NCI-H524 treated with DMSO at 0.1 percent for 48 hours (cell line): ENCODE measurements at regions not wholly inside any gene's neighbourhood (a gene's known extent, or its start where the extent isn't known, plus 50 kb on each side); places are given as distances from the start of the nearest gene placed in this dataset.
"Not testable (repeated sequence)": the region's sequence is repeated elsewhere in the genome, so short reads cannot be mapped to it uniquely, and the experiment has no call there.

Experiments
- DNase-seq: peaks from one replicate; lab custom pipeline; 2025; lab: John Stamatoyannopoulos, UW

GRCh38 chr6:134604014-134604676, 286.2 kb upstream of the SGK1 start:
- DNase-seq = no peak

- no peak for DNase-seq
These were observed 285.6 kb upstream of the SGK1 start for GRCh38 chr6:134603561-134603960.

GRCh38 chr6:134602123-134602522, 284.2 kb upstream of the SGK1 start:
- DNase-seq = no peak

- DNase-seq = no peak
These were observed 282.8 kb upstream of the SGK1 start for GRCh38 chr6:134600671-134601070.

GRCh38 chr6:134599079-134599478, 281.2 kb upstream of the SGK1 start:
- no peak for DNase-seq

GRCh38 chr6:134596191-134596590, 278.3 kb upstream of the SGK1 start:
- no peak for DNase-seq

GRCh38 chr6:134594881-134595280, 277.0 kb upstream of the SGK1 start:
- no peak for DNase-seq

- DNase-seq = no peak
These were observed 276.0 kb upstream of the SGK1 start for GRCh38 chr6:134593887-134594286.

- no peak for DNase-seq
These were observed 275.5 kb upstream of the SGK1 start for GRCh38 chr6:134593442-134593841.

- DNase-seq = no peak
These were observed 275.1 kb upstream of the SGK1 start for GRCh38 chr6:134593024-134593423.

- no peak for DNase-seq
These were observed 272.5 kb upstream of the SGK1 start for GRCh38 chr6:134590449-134590848.

GRCh38 chr6:134590004-134590403, 272.1 kb upstream of the SGK1 start:
- no peak for DNase-seq

GRCh38 chr6:134589512-134589911, 271.6 kb upstream of the SGK1 start:
- no peak for DNase-seq

- DNase-seq = no peak
These were observed 270.4 kb upstream of the SGK1 start for GRCh38 chr6:134588267-134588666.

GRCh38 chr6:134585517-134585873, 267.6 kb upstream of the SGK1 start:
- no peak for DNase-seq

GRCh38 chr6:134584847-134585516, 267.1 kb upstream of the SGK1 start:
- DNase-seq = no peak

- no peak for DNase-seq
These were observed 260.1 kb upstream of the SGK1 start for GRCh38 chr6:134577998-134578397.

- DNase-seq = no peak
These were observed 257.3 kb upstream of the SGK1 start for GRCh38 chr6:134575221-134575620.

GRCh38 chr6:134574491-134574890, 256.6 kb upstream of the SGK1 start:
- no peak for DNase-seq

- not testable (repeated sequence) for DNase-seq
These were observed 252.1 kb upstream of the SGK1 start for GRCh38 chr6:134569996-134570395.

GRCh38 chr6:134564705-134565104, 246.8 kb upstream of the SGK1 start:
- DNase-seq = no peak

GRCh38 chr6:134560019-134560418, 242.1 kb upstream of the SGK1 start:
- no peak for DNase-seq

GRCh38 chr6:134557509-134557908, 239.6 kb upstream of the SGK1 start:
- DNase-seq = no peak

GRCh38 chr6:134555672-134556071, 237.8 kb upstream of the SGK1 start:
- no peak for DNase-seq
